ENCODE measurements at regions not wholly inside any gene's neighbourhood (a gene's known extent, or its start where the extent isn't known, plus 50 kb on each side); places are given as distances from the start of the nearest gene placed in this dataset.

GRCh38 chr5:133696782-133697507 lies 84.6 kb upstream of the FSTL4 start:
- FAIRE-seq (no peak), DNase-seq (ENCODE audit: insufficient read length, low spot score) (no peak)
- TF ChIP-seq SPI1 (IDR thresholded peaks at IDR 0.05; ENCODE audit: low read depth, low read length) (no peak), PAX5 (IDR thresholded peaks at IDR 0.05; ENCODE audit: insufficient read depth, low read length, severe bottlenecking) (no peak), POLR2AphosphoS5 (IDR thresholded peaks at IDR 0.05; ENCODE audit: low read depth, low read length) (no peak), POLR2A (IDR thresholded peaks at IDR 0.05; ENCODE audit: low read depth, low read length) (no peak), POU2F2 (IDR thresholded peaks at IDR 0.05; ENCODE audit: low read depth, low read length) (no peak)

- DNase-seq (ENCODE audit: insufficient read length, low spot score) (no peak), FAIRE-seq (no peak)
- TF ChIP-seq POLR2AphosphoS5 (IDR thresholded peaks at IDR 0.05; ENCODE audit: low read depth, low read length) (no peak), POLR2A (IDR thresholded peaks at IDR 0.05; ENCODE audit: low read depth, low read length) (no peak), TAF1 (IDR thresholded peaks at IDR 0.05; ENCODE audit: low read depth, low read length) (no peak), POU2F2 (IDR thresholded peaks at IDR 0.05; ENCODE audit: low read depth, low read length) (no peak), PAX5 (IDR thresholded peaks at IDR 0.05; ENCODE audit: insufficient read depth, low read length, severe bottlenecking) (no peak), SPI1 (IDR thresholded peaks at IDR 0.05; ENCODE audit: low read depth, low read length) (no peak)
These were observed 83.8 kb upstream of the FSTL4 start for GRCh38 chr5:133696006-133696584.

- no peak for DNase-seq (ENCODE audit: insufficient read length, low spot score)
- TF ChIP-seq POLR2A (IDR thresholded peaks at IDR 0.05; ENCODE audit: low read depth, low read length) (no peak), PAX5 (IDR thresholded peaks at IDR 0.05; ENCODE audit: insufficient read depth, low read length, severe bottlenecking) (no peak), POLR2AphosphoS5 (IDR thresholded peaks at IDR 0.05; ENCODE audit: low read depth, low read length) (no peak), TAF1 (IDR thresholded peaks at IDR 0.05; ENCODE audit: low read depth, low read length) (no peak), POU2F2 (IDR thresholded peaks at IDR 0.05; ENCODE audit: low read depth, low read length) (no peak), SPI1 (IDR thresholded peaks at IDR 0.05; ENCODE audit: low read depth, low read length) (no peak)
- FAIRE-seq, result no peak
These were observed 82.0 kb upstream of the FSTL4 start for GRCh38 chr5:133694181-133694831.

- FAIRE-seq (no peak), DNase-seq (ENCODE audit: insufficient read length, low spot score) (no peak)
- TF ChIP-seq PAX5 (IDR thresholded peaks at IDR 0.05; ENCODE audit: insufficient read depth, low read length, severe bottlenecking) (no peak), POLR2AphosphoS5 (IDR thresholded peaks at IDR 0.05; ENCODE audit: low read depth, low read length) (no peak), SPI1 (IDR thresholded peaks at IDR 0.05; ENCODE audit: low read depth, low read length) (no peak), TAF1 (IDR thresholded peaks at IDR 0.05; ENCODE audit: low read depth, low read length) (no peak), POU2F2 (IDR thresholded peaks at IDR 0.05; ENCODE audit: low read depth, low read length) (no peak), POLR2A (IDR thresholded peaks at IDR 0.05; ENCODE audit: low read depth, low read length) (no peak)
These were observed 79.1 kb upstream of the FSTL4 start for GRCh38 chr5:133691448-133691847.

- FAIRE-seq, result no peak
- DNase-seq (ENCODE audit: insufficient read length, low spot score), result no peak
- TF ChIP-seq POLR2AphosphoS5 (IDR thresholded peaks at IDR 0.05; ENCODE audit: low read depth, low read length), result no peak
- no peak for TF ChIP-seq PAX5 (IDR thresholded peaks at IDR 0.05; ENCODE audit: insufficient read depth, low read length, severe bottlenecking)
- TF ChIP-seq SPI1 (IDR thresholded peaks at IDR 0.05; ENCODE audit: low read depth, low read length), result no peak
- no peak for TF ChIP-seq TAF1 (IDR thresholded peaks at IDR 0.05; ENCODE audit: low read depth, low read length)
- TF ChIP-seq POU2F2 (IDR thresholded peaks at IDR 0.05; ENCODE audit: low read depth, low read length), result no peak
- no peak for TF ChIP-seq POLR2A (IDR thresholded peaks at IDR 0.05; ENCODE audit: low read depth, low read length)
These were observed 78.4 kb upstream of the FSTL4 start for GRCh38 chr5:133690746-133691145.

- DNase-seq (ENCODE audit: insufficient read length, low spot score) (no peak), FAIRE-seq (no peak)
- TF ChIP-seq POLR2AphosphoS5 (IDR thresholded peaks at IDR 0.05; ENCODE audit: low read depth, low read length) (no peak), TAF1 (IDR thresholded peaks at IDR 0.05; ENCODE audit: low read depth, low read length) (no peak), POLR2A (IDR thresholded peaks at IDR 0.05; ENCODE audit: low read depth, low read length) (no peak), SPI1 (IDR thresholded peaks at IDR 0.05; ENCODE audit: low read depth, low read length) (no peak), PAX5 (IDR thresholded peaks at IDR 0.05; ENCODE audit: insufficient read depth, low read length, severe bottlenecking) (no peak), POU2F2 (IDR thresholded peaks at IDR 0.05; ENCODE audit: low read depth, low read length) (no peak)
These were observed 76.0 kb upstream of the FSTL4 start for GRCh38 chr5:133688391-133688790.

- FAIRE-seq, result no peak
- TF ChIP-seq POLR2AphosphoS5 (IDR thresholded peaks at IDR 0.05; ENCODE audit: low read depth, low read length) (no peak), PAX5 (IDR thresholded peaks at IDR 0.05; ENCODE audit: insufficient read depth, low read length, severe bottlenecking) (no peak), POLR2A (IDR thresholded peaks at IDR 0.05; ENCODE audit: low read depth, low read length) (no peak)
These were observed 75.1 kb upstream of the FSTL4 start for GRCh38 chr5:133687212-133688061.

GRCh38 chr5:133686566-133686965 lies 74.2 kb upstream of the FSTL4 start:
- FAIRE-seq (no peak), DNase-seq (ENCODE audit: insufficient read length, low spot score) (no peak)
- no peak for TF ChIP-seq POLR2A (IDR thresholded peaks at IDR 0.05; ENCODE audit: low read depth, low read length)
- TF ChIP-seq PAX5 (IDR thresholded peaks at IDR 0.05; ENCODE audit: insufficient read depth, low read length, severe bottlenecking), result no peak
- no peak for TF ChIP-seq POLR2AphosphoS5 (IDR thresholded peaks at IDR 0.05; ENCODE audit: low read depth, low read length)
- TF ChIP-seq SPI1 (IDR thresholded peaks at IDR 0.05; ENCODE audit: low read depth, low read length), result no peak
- no peak for TF ChIP-seq TAF1 (IDR thresholded peaks at IDR 0.05; ENCODE audit: low read depth, low read length)
- TF ChIP-seq POU2F2 (IDR thresholded peaks at IDR 0.05; ENCODE audit: low read depth, low read length), result no peak

More at GRCh38 chr5:133687212-133688061, 75.1 kb upstream of the FSTL4 start:
- DNase-seq (ENCODE audit: insufficient read length, low spot score), result no peak
